Body of pancreas (tissue), 4 donors: ENCODE measurements at regions not wholly inside any gene's neighbourhood (a gene's known extent, or its start where the extent isn't known, plus 50 kb on each side); places are given as distances from the start of the nearest gene placed in this dataset.

ENCODE experiments used
- ATAC-seq: fragments of 150-250 bp; one replicate; pipeline ENCODE4 v1.9.1; 2016
- DNase-seq, 4 donors: peaks; one replicate each; pipeline ENCODE4 v3.0.0-alpha.2; 2019
- H3K27ac ChIP-seq, 4 donors: fragments of 200-600 bp; sonication (generic); 1 replicate in 3 of 4; 2 replicates in 1 of 4; pipeline versions ENCODE4 v1.5.1 to v1.6.1; 2016 to 2019; ENCODE audit warnings: mild to moderate bottlenecking in 1 of 4, mixed read lengths in 1 of 4, moderate library complexity in 1 of 4
- H3K27me3 ChIP-seq, 2 donors: fragments of 200-600 bp; sonication (generic); one replicate each; pipeline ENCODE4 v1.6.0; 2016; ENCODE audit warnings: mild to moderate bottlenecking in 1 of 2
- H3K36me3 ChIP-seq, 2 donors: fragments of 200-600 bp; sonication (generic); replicated peaks in 1 of 2; 2 replicates each; pipeline ENCODE4 v1.5.1; 2016; ENCODE audit warnings: low read depth in 2 of 2; ENCODE audit not compliant: insufficient read depth in 1 of 2
- H3K4me1 ChIP-seq: fragments of 200-600 bp; sonication (generic); one replicate; pipeline ENCODE4 v1.6.0; 2016
- H3K4me3 ChIP-seq, 2 donors: fragments of 200-600 bp; sonication (generic); 1 replicate in 1 of 2; 2 replicates in 1 of 2; pipeline ENCODE4 v1.5.1; 2016 to 2019
- H3K9me3 ChIP-seq, 3 donors: fragments of 200-600 bp; sonication (generic); 1 replicate in 2 of 3; 2 replicates in 1 of 3; pipeline ENCODE4 v1.5.1; 2016
- CTCF ChIP-seq, 7 experiments: fragments of 450-650 bp in 4 of 7; fragments of 200-600 bp in 3 of 7; sonication (generic) in 3 of 7; IDR thresholded peaks; one replicate each; pipeline ENCODE4 v1.5.1; 2016 to 2019; ENCODE audit warnings: antibody characterized with exemption in 7 of 7
- POLR2A ChIP-seq, 3 donors: fragments of 450-650 bp; IDR thresholded peaks; one replicate each; pipeline ENCODE4 v1.6.1; 2016; ENCODE audit warnings: antibody characterized with exemption in 3 of 3, mild to moderate bottlenecking in 2 of 3
- WGBS, 2 donors: methylation state at CpG; one replicate each; pipeline ENCODE4 v1.1.5; 2017; 5-methylcytosine and 5-hydroxymethylcytosine counted together
- intact Hi-C: fragments of 100-400 bp; cut with DNase I; formaldehyde crosslinking; loops from one replicate; pipeline ENCODE4 v1.15.1; 2023

- no peaks in the 10 kb centered on the region for H3K9me3 ChIP-seq
- 77 to 83% methylated on average over 2 of the region's 2 CpGs for WGBS, 2 donors
- no peaks in the 10 kb centered on the region for H3K36me3 ChIP-seq
- TF ChIP-seq POLR2A (IDR thresholded peaks at IDR 0.05) (no peak), CTCF (IDR thresholded peaks at IDR 0.05) (no peak)
- no peak overlapping the region for H3K4me3 ChIP-seq
- DNase-seq (no peak), ATAC-seq (no peak)
- H3K27me3 ChIP-seq: no peaks in the 10 kb centered on the region
- intact Hi-C loops: no loop called here
- no peaks in the 10 kb centered on the region for H3K4me1 ChIP-seq
- no peak overlapping the region for H3K27ac ChIP-seq
Observed at GRCh38 chr5:161064297-161064696, 212.3 kb upstream of the ATP10B start.

GRCh38 chr5:161058781-161059180 is 206.8 kb upstream of the ATP10B start:
- no peak for ATAC-seq

GRCh38 chr5:161051920-161052500 is 200.0 kb upstream of the ATP10B start:
- no peak for DNase-seq
- Histone ChIP-seq H3K36me3 (no peaks in the 10 kb centered on the region), H3K4me1 (no peaks in the 10 kb centered on the region), H3K27ac (no peak overlapping the region), H3K4me3 (no peak overlapping the region), H3K9me3 (no peaks in the 10 kb centered on the region), H3K27me3 (no peaks in the 10 kb centered on the region)
- ATAC-seq: no peak
- TF ChIP-seq CTCF (IDR thresholded peaks at IDR 0.05) (no peak), POLR2A (IDR thresholded peaks at IDR 0.05) (no peak)
- intact Hi-C loops: no loop called here
- 78 to 81% methylated on average over 4 of the region's 4 CpGs for WGBS, 2 donors

More at GRCh38 chr5:161058781-161059180, 206.8 kb upstream of the ATP10B start:
- intact Hi-C loops: no loop called here
- H3K4me3 ChIP-seq: no peak overlapping the region
- H3K4me1 ChIP-seq: no peaks in the 10 kb centered on the region
- H3K36me3 ChIP-seq: no peaks in the 10 kb centered on the region
- no peak overlapping the region for H3K27ac ChIP-seq
- DNase-seq: no peak
- H3K27me3 ChIP-seq: no peaks in the 10 kb centered on the region
- no peak for TF ChIP-seq POLR2A (IDR thresholded peaks at IDR 0.05)
- TF ChIP-seq CTCF (IDR thresholded peaks at IDR 0.05): no peak
- no peaks in the 10 kb centered on the region for H3K9me3 ChIP-seq

GRCh38 chr5:161047024-161047423 is 195.0 kb upstream of the ATP10B start:
- H3K27ac ChIP-seq: no peak overlapping the region
- no peak for DNase-seq
- WGBS, 2 donors: 47 to 51% methylated on average over 4 of the region's 4 CpGs
- H3K4me3 ChIP-seq: no peak overlapping the region
- H3K4me1 ChIP-seq: no peaks in the 10 kb centered on the region
- H3K36me3 ChIP-seq: no peaks in the 10 kb centered on the region
- no peaks in the 10 kb centered on the region for H3K27me3 ChIP-seq
- intact Hi-C loops: no loop called here
- no peak for ATAC-seq
- no peak for TF ChIP-seq CTCF (IDR thresholded peaks at IDR 0.05)
- no peak for TF ChIP-seq POLR2A (IDR thresholded peaks at IDR 0.05)
- no peaks in the 10 kb centered on the region for H3K9me3 ChIP-seq

- no peaks in the 10 kb centered on the region for H3K9me3 ChIP-seq
- TF ChIP-seq POLR2A (IDR thresholded peaks at IDR 0.05) (no peak), CTCF (IDR thresholded peaks at IDR 0.05) (no peak)
- no peak overlapping the region for H3K4me3 ChIP-seq
- no peaks in the 10 kb centered on the region for H3K27me3 ChIP-seq
- no peaks in the 10 kb centered on the region for H3K4me1 ChIP-seq
- intact Hi-C loops: no loop called here
- no peak for ATAC-seq
- DNase-seq: no peak
- 72 to 87% methylated on average over 3 of the region's 3 CpGs for WGBS, 2 donors
- H3K27ac ChIP-seq: no peak overlapping the region
- no peaks in the 10 kb centered on the region for H3K36me3 ChIP-seq
Observed at GRCh38 chr5:161042862-161043261, 190.9 kb upstream of the ATP10B start.
